ENCODE measurements at regions not wholly inside any gene's neighbourhood (a gene's known extent, or its start where the extent isn't known, plus 50 kb on each side); places are given as distances from the start of the nearest gene placed in this dataset.

GRCh38 chr5:158384535-158385481 lies 525.9 kb upstream of the CLINT1 start:
- H3K27ac ChIP-seq: no peak overlapping the region
- WGBS (ENCODE audit: low lambda C conversion rate, missing lambda C conversion rate): 76% methylated on average over 1 of the region's 1 CpG
- no peaks in the 10 kb centered on the region for H3K36me3 ChIP-seq (replicated peaks; ENCODE audit: insufficient read depth, low read depth)
- TF ChIP-seq EZH2phosphoT487 (IDR thresholded peaks at IDR 0.05; ENCODE audit: low read depth, severe bottlenecking, unreplicated experiment): no peak
- no peak for TF ChIP-seq EZH2 (IDR thresholded peaks at IDR 0.05; ENCODE audit: borderline replicate concordance)
- no peak for TF ChIP-seq CTCF (IDR thresholded peaks at IDR 0.05; ENCODE audit: poor library complexity)
- H4K20me1 ChIP-seq (ENCODE audit: insufficient read depth, poor library complexity, severe bottlenecking): no peaks in the 10 kb centered on the region
- no peaks in the 10 kb centered on the region for H3K9me3 ChIP-seq (ENCODE audit: low read depth)
- no peaks in the 10 kb centered on the region for H3K27me3 ChIP-seq
- no peaks in the 10 kb centered on the region for H3K9me2 ChIP-seq (replicated peaks; ENCODE audit: insufficient read depth)
- H3K79me2 ChIP-seq: no peaks in the 10 kb centered on the region
- no peak overlapping the region for H3K4me2 ChIP-seq
- H3K4me3 ChIP-seq: no peak overlapping the region
- no peak for DNase-seq (ENCODE audit: low spot score)
- no peak overlapping the region for H2AFZ ChIP-seq
- H3K4me1 ChIP-seq (ENCODE audit: insufficient read depth): peaks cover 4% of the 10 kb centered on the region

GRCh38 chr5:158383486-158383885 lies 524.5 kb upstream of the CLINT1 start:
- Histone ChIP-seq H3K4me2 (no peak overlapping the region), H3K9me3 (ENCODE audit: low read depth) (no peaks in the 10 kb centered on the region), H3K4me1 (ENCODE audit: insufficient read depth) (peaks cover 4% of the 10 kb centered on the region), H3K36me3 (replicated peaks; ENCODE audit: insufficient read depth, low read depth) (no peaks in the 10 kb centered on the region), H3K27ac (no peak overlapping the region), H3K9me2 (replicated peaks; ENCODE audit: insufficient read depth) (no peaks in the 10 kb centered on the region), H3K27me3 (no peaks in the 10 kb centered on the region), H4K20me1 (ENCODE audit: insufficient read depth, poor library complexity, severe bottlenecking) (no peaks in the 10 kb centered on the region), H3K79me2 (no peaks in the 10 kb centered on the region), H3K4me3 (no peak overlapping the region), H2AFZ (no peak overlapping the region)
- TF ChIP-seq EZH2 (IDR thresholded peaks at IDR 0.05; ENCODE audit: borderline replicate concordance) (no peak), EZH2phosphoT487 (IDR thresholded peaks at IDR 0.05; ENCODE audit: low read depth, severe bottlenecking, unreplicated experiment) (no peak), CTCF (IDR thresholded peaks at IDR 0.05; ENCODE audit: poor library complexity) (no peak)
- no peak for DNase-seq (ENCODE audit: low spot score)
- WGBS (ENCODE audit: low lambda C conversion rate, missing lambda C conversion rate): 86% methylated on average over 1 of the region's 1 CpG

- no peaks in the 10 kb centered on the region for H3K36me3 ChIP-seq (replicated peaks; ENCODE audit: insufficient read depth, low read depth)
- 27% methylated on average over 2 of the region's 2 CpGs for WGBS (ENCODE audit: low lambda C conversion rate, missing lambda C conversion rate)
- no peaks in the 10 kb centered on the region for H3K9me2 ChIP-seq (replicated peaks; ENCODE audit: insufficient read depth)
- H3K4me2 ChIP-seq: no peak overlapping the region
- peaks cover 4% of the 10 kb centered on the region for H3K4me1 ChIP-seq (ENCODE audit: insufficient read depth)
- peak; percentile 86 for DNase-seq (ENCODE audit: low spot score)
- no peaks in the 10 kb centered on the region for H4K20me1 ChIP-seq (ENCODE audit: insufficient read depth, poor library complexity, severe bottlenecking)
- no peak overlapping the region for H2AFZ ChIP-seq
- no peak overlapping the region for H3K27ac ChIP-seq
- H3K9me3 ChIP-seq (ENCODE audit: low read depth): no peaks in the 10 kb centered on the region
- H3K4me3 ChIP-seq: no peak overlapping the region
- H3K79me2 ChIP-seq: no peaks in the 10 kb centered on the region
- no peak for TF ChIP-seq EZH2 (IDR thresholded peaks at IDR 0.05; ENCODE audit: borderline replicate concordance)
- no peak for TF ChIP-seq CTCF (IDR thresholded peaks at IDR 0.05; ENCODE audit: poor library complexity)
- no peak for TF ChIP-seq EZH2phosphoT487 (IDR thresholded peaks at IDR 0.05; ENCODE audit: low read depth, severe bottlenecking, unreplicated experiment)
- H3K27me3 ChIP-seq: no peaks in the 10 kb centered on the region
Measured at GRCh38 chr5:158382473-158382872, 523.5 kb upstream of the CLINT1 start.
